DOHH2 (cell line): ENCODE measurements at regions not wholly inside any gene's neighbourhood (a gene's known extent, or its start where the extent isn't known, plus 50 kb on each side); places are given as distances from the start of the nearest gene placed in this dataset.

Experiments
- H3F3A ChIP-seq: fragments of 200-600 bp; sonication (generic), shearing (Covaris generic); 2 replicates; pipeline ENCODE4 v1.6.0; 2016; ENCODE audit warnings: antibody characterized with exemption, mild to moderate bottlenecking; ENCODE audit not compliant: control insufficient read depth, insufficient read depth
- H3K27ac ChIP-seq: fragments of 200-600 bp; sonication (generic); 2 replicates; pipeline ENCODE4 v1.5.1; 2014; ENCODE audit warnings: low read depth, mild to moderate bottlenecking, low read length, moderate library complexity
- H3K27me3 ChIP-seq: fragments of 200-600 bp; sonication (generic); 2 replicates; pipeline ENCODE4 v1.6.1; 2014; ENCODE audit warnings: mild to moderate bottlenecking, low read length, mixed read lengths; ENCODE audit not compliant: control insufficient read depth
- H3K36me3 ChIP-seq: fragments of 200-600 bp; sonication (generic); 2 replicates; pipeline ENCODE4 v1.6.1; 2014; ENCODE audit warnings: mild to moderate bottlenecking, low read length, moderate library complexity, mixed read lengths; ENCODE audit not compliant: control insufficient read depth
- H3K4me1 ChIP-seq: fragments of 200-600 bp; sonication (generic); 2 replicates; pipeline ENCODE4 v1.6.1; 2014; ENCODE audit warnings: mild to moderate bottlenecking, low read length, mixed read lengths; ENCODE audit not compliant: control insufficient read depth
- H3K4me2 ChIP-seq: fragments of 200-600 bp; sonication (generic); 2 replicates; pipeline ENCODE4 v1.6.0; 2014; ENCODE audit warnings: mild to moderate bottlenecking, low read length, moderate library complexity
- H3K4me3 ChIP-seq: fragments of 200-600 bp; sonication (generic); 2 replicates; pipeline ENCODE4 v1.5.1; 2014; ENCODE audit warnings: mild to moderate bottlenecking, low read length, mixed read lengths
- H3K79me2 ChIP-seq: fragments of 200-600 bp; sonication (generic); 2 replicates; pipeline ENCODE4 v1.6.1; 2014; ENCODE audit warnings: mild to moderate bottlenecking, low read length, mixed read lengths; ENCODE audit not compliant: control insufficient read depth
- H3K9me2 ChIP-seq: fragments of 200-600 bp; sonication (generic); replicated peaks from 2 replicates; pipeline ENCODE4 v1.6.1; 2014; ENCODE audit warnings: mild to moderate bottlenecking, low read length, mixed read lengths; ENCODE audit not compliant: control insufficient read depth
- H3K9me3 ChIP-seq: fragments of 200-600 bp; sonication (generic); 2 replicates; pipeline ENCODE4 v1.6.1; 2014; ENCODE audit warnings: antibody characterized with exemption, low read length, mixed read lengths; ENCODE audit not compliant: control insufficient read depth, insufficient read depth
- H4K20me1 ChIP-seq: fragments of 200-600 bp; sonication (generic); 2 replicates; pipeline ENCODE4 v1.6.0; 2014; ENCODE audit warnings: low read depth, mild to moderate bottlenecking, antibody characterized with exemption, low read length, moderate library complexity; ENCODE audit not compliant: control insufficient read depth, insufficient read depth
- CTCF ChIP-seq: fragments of 200-600 bp; sonication (generic); IDR thresholded peaks from one replicate; pipeline ENCODE4 v1.5.1; 2014; ENCODE audit warnings: antibody characterized with exemption, mild to moderate bottlenecking, low read depth, low read length; ENCODE audit not compliant: poor library complexity, severe bottlenecking
- EZH2phosphoT487 ChIP-seq: fragments of 200-600 bp; sonication (generic); IDR thresholded peaks from 2 replicates; pipeline ENCODE4 v1.6.1; 2017; ENCODE audit warnings: borderline replicate concordance, mild to moderate bottlenecking, antibody characterized with exemption, low read length, moderate library complexity, mixed read lengths

GRCh38 chr4:130185123-130185522 lies 1089.2 kb downstream of the C4orf33 start:
- no peaks in the 10 kb centered on the region for H3K79me2 ChIP-seq
- no peak overlapping the region for H3K4me3 ChIP-seq
- no peaks in the 10 kb centered on the region for H3K9me2 ChIP-seq
- H3F3A ChIP-seq: no peaks in the 10 kb centered on the region
- H3K36me3 ChIP-seq: no peaks in the 10 kb centered on the region
- H3K9me3 ChIP-seq: no peaks in the 10 kb centered on the region
- no peak for TF ChIP-seq EZH2phosphoT487
- TF ChIP-seq CTCF: no peak
- no peak overlapping the region for H3K4me2 ChIP-seq
- no peak overlapping the region for H3K27ac ChIP-seq
- H3K4me1 ChIP-seq: no peaks in the 10 kb centered on the region
- H4K20me1 ChIP-seq: no peaks in the 10 kb centered on the region
- no peaks in the 10 kb centered on the region for H3K27me3 ChIP-seq

- Histone ChIP-seq H3F3A (no peaks in the 10 kb centered on the region), H4K20me1 (no peaks in the 10 kb centered on the region), H3K4me2 (no peak overlapping the region), H3K4me3 (no peak overlapping the region), H3K36me3 (no peaks in the 10 kb centered on the region), H3K4me1 (no peaks in the 10 kb centered on the region), H3K79me2 (no peaks in the 10 kb centered on the region), H3K27me3 (no peaks in the 10 kb centered on the region), H3K9me3 (no peaks in the 10 kb centered on the region), H3K9me2 (no peaks in the 10 kb centered on the region), H3K27ac (no peak overlapping the region)
- TF ChIP-seq CTCF (no peak), EZH2phosphoT487 (no peak)
These were observed 1091.0 kb downstream of the C4orf33 start for GRCh38 chr4:130186931-130187330.

GRCh38 chr4:130187587-130187986 lies 1091.6 kb downstream of the C4orf33 start:
- no peaks in the 10 kb centered on the region for H3K9me3 ChIP-seq
- no peak overlapping the region for H3K27ac ChIP-seq
- no peaks in the 10 kb centered on the region for H3K79me2 ChIP-seq
- H3K9me2 ChIP-seq: no peaks in the 10 kb centered on the region
- no peak overlapping the region for H3K4me3 ChIP-seq
- no peaks in the 10 kb centered on the region for H3K36me3 ChIP-seq
- H3K4me1 ChIP-seq: no peaks in the 10 kb centered on the region
- H4K20me1 ChIP-seq: no peaks in the 10 kb centered on the region
- no peaks in the 10 kb centered on the region for H3F3A ChIP-seq
- H3K27me3 ChIP-seq: no peaks in the 10 kb centered on the region
- TF ChIP-seq EZH2phosphoT487 (no peak), CTCF (no peak)
- H3K4me2 ChIP-seq: no peak overlapping the region

GRCh38 chr4:130192787-130193186 lies 1096.8 kb downstream of the C4orf33 start:
- TF ChIP-seq CTCF: no peak
- H3K27me3 ChIP-seq: no peaks in the 10 kb centered on the region
- no peaks in the 10 kb centered on the region for H3K4me1 ChIP-seq
- no peaks in the 10 kb centered on the region for H3K9me3 ChIP-seq
- H3K36me3 ChIP-seq: no peaks in the 10 kb centered on the region
- H3K79me2 ChIP-seq: no peaks in the 10 kb centered on the region
- H3K4me2 ChIP-seq: no peak overlapping the region
- no peaks in the 10 kb centered on the region for H3K9me2 ChIP-seq
- no peaks in the 10 kb centered on the region for H3F3A ChIP-seq
- H3K4me3 ChIP-seq: no peak overlapping the region
- no peaks in the 10 kb centered on the region for H4K20me1 ChIP-seq
- H3K27ac ChIP-seq: no peak overlapping the region
